Activated CD4-positive, alpha-beta T cell treated with anti-CD3 and anti-CD28 coated beads for 36 hours (primary cell): ENCODE measurements at regions not wholly inside any gene's neighbourhood (a gene's known extent, or its start where the extent isn't known, plus 50 kb on each side); places are given as distances from the start of the nearest gene placed in this dataset.

Experiments used
- ATAC-seq: fragments of 200-7000 bp; cut with Tn5 transposase; one replicate; pipeline ENCODE4 v1.10.0; 2021; ENCODE audit warnings: mild to moderate bottlenecking, moderate library complexity
- CTCF ChIA-PET: fragments of 350-600 bp; sonication (Branson Sonifier 250); formaldehyde crosslinking; loops from one replicate; lab custom pipeline; 2021; ENCODE audit warnings: antibody characterized with exemption; lab: Charles Lee
- POLR2A ChIA-PET: fragments of 350-600 bp; sonication (Branson Sonifier 250); formaldehyde crosslinking; loops from one replicate; lab custom pipeline; 2021; ENCODE audit warnings: antibody characterized with exemption, inconsistent platforms; lab: Charles Lee
- DNase-seq: peaks from one replicate; pipeline ENCODE4 v3.0.0-alpha.2; 2020
- H3K27ac Mint-ChIP-seq: one replicate; pipeline ENCODE4 v1.8.0; 2021; ENCODE audit warnings: mixed read lengths
- H3K27me3 Mint-ChIP-seq: one replicate; pipeline ENCODE4 v1.8.0; 2021; ENCODE audit warnings: mixed read lengths
- H3K36me3 Mint-ChIP-seq: one replicate; pipeline ENCODE4 v1.8.0; 2021; ENCODE audit warnings: low read depth, mixed read lengths
- H3K4me1 Mint-ChIP-seq: one replicate; pipeline ENCODE4 v1.8.0; 2021; ENCODE audit warnings: mixed read lengths
- H3K4me3 Mint-ChIP-seq: one replicate; pipeline ENCODE4 v1.8.0; 2021; ENCODE audit warnings: mild to moderate bottlenecking, moderate library complexity, mixed read lengths
- H3K9me3 Mint-ChIP-seq: one replicate; pipeline ENCODE4 v1.8.0; 2021; ENCODE audit warnings: low read depth, mixed read lengths
- intact Hi-C, 2 experiments: fragments of 100-400 bp; cut with DNase I in 1 of 2; cut with micrococcal nuclease in 1 of 2; formaldehyde crosslinking; loops; one replicate each; pipeline versions ENCODE4 v1.14.2 to v1.15.1; 2022 to 2024; cut with DNase I, micrococcal nuclease

- H3K27me3 Mint-ChIP-seq: peaks cover 9% of the 10 kb centered on the region
- ATAC-seq (no peak), DNase-seq (no peak)
- no peaks in the 10 kb centered on the region for H3K36me3 Mint-ChIP-seq
- no peak overlapping the region for H3K27ac Mint-ChIP-seq
- no peaks in the 10 kb centered on the region for H3K4me1 Mint-ChIP-seq
- POLR2A ChIA-PET: no interaction called here
- intact Hi-C loops: no loop called here
- CTCF ChIA-PET: no interaction called here
- H3K9me3 Mint-ChIP-seq: peaks cover 2% of the 10 kb centered on the region
- no peak overlapping the region for H3K4me3 Mint-ChIP-seq
Observed at GRCh38 chr21:41018431-41018830, 149.5 kb upstream of the BACE2 start.

- CTCF ChIA-PET: no interaction called here
Observed at GRCh38 chr21:41023936-41024335, 144.0 kb upstream of the BACE2 start.

GRCh38 chr21:41024341-41024740 lies 143.6 kb upstream of the BACE2 start:
- intact Hi-C loops: no loop called here
- DNase-seq: no peak
- no peak for ATAC-seq
- POLR2A ChIA-PET: no interaction called here
- Mint-ChIP-seq H3K27ac (no peak overlapping the region), H3K4me1 (no peaks in the 10 kb centered on the region), H3K9me3 (no peaks in the 10 kb centered on the region), H3K4me3 (no peak overlapping the region), H3K36me3 (no peaks in the 10 kb centered on the region), H3K27me3 (peaks cover 8% of the 10 kb centered on the region)
- CTCF ChIA-PET: no interaction called here

More at GRCh38 chr21:41023936-41024335, 144.0 kb upstream of the BACE2 start:
- no peaks in the 10 kb centered on the region for H3K9me3 Mint-ChIP-seq
- intact Hi-C loops: no loop called here
- ATAC-seq: no peak
- H3K4me1 Mint-ChIP-seq: no peaks in the 10 kb centered on the region
- peaks cover 5% of the 10 kb centered on the region for H3K27me3 Mint-ChIP-seq
- no peak for DNase-seq
- H3K36me3 Mint-ChIP-seq: no peaks in the 10 kb centered on the region
- POLR2A ChIA-PET: no interaction called here
- H3K4me3 Mint-ChIP-seq: no peak overlapping the region
- no peak overlapping the region for H3K27ac Mint-ChIP-seq

- ATAC-seq: no peak
- CTCF ChIA-PET: no interaction called here
- peaks cover 8% of the 10 kb centered on the region for H3K27me3 Mint-ChIP-seq
Observed at GRCh38 chr21:41024746-41025254, 143.2 kb upstream of the BACE2 start.

GRCh38 chr21:41029571-41029970 lies 138.4 kb upstream of the BACE2 start:
- Mint-ChIP-seq H3K4me3 (no peak overlapping the region), H3K4me1 (no peaks in the 10 kb centered on the region), H3K27ac (no peak overlapping the region), H3K36me3 (no peaks in the 10 kb centered on the region), H3K27me3 (peaks cover 28% of the 10 kb centered on the region), H3K9me3 (no peaks in the 10 kb centered on the region)
- ATAC-seq: no peak
- ChIA-PET CTCF (no interaction called here), POLR2A (interaction anchor here (0.7 kb wide), 1 partner anchor 8 kb away, joined by 3 read pairs; no protein-coding TSS in a partner anchor)
- intact Hi-C loops: no loop called here
- no peak for DNase-seq

More at GRCh38 chr21:41024746-41025254, 143.2 kb upstream of the BACE2 start:
- no peak overlapping the region for H3K27ac Mint-ChIP-seq
- POLR2A ChIA-PET: no interaction called here
- no peaks in the 10 kb centered on the region for H3K4me1 Mint-ChIP-seq
- H3K4me3 Mint-ChIP-seq: no peak overlapping the region
- intact Hi-C loops: no loop called here
- H3K9me3 Mint-ChIP-seq: no peaks in the 10 kb centered on the region
- no peak for DNase-seq
- H3K36me3 Mint-ChIP-seq: no peaks in the 10 kb centered on the region

GRCh38 chr21:41031701-41032220 lies 136.2 kb upstream of the BACE2 start:
- CTCF ChIA-PET: interaction anchor here (0.7 kb wide), 1 partner anchor 44 kb away, joined by 3 read pairs; no protein-coding TSS in a partner anchor
- POLR2A ChIA-PET: interaction anchor here (0.6 kb wide), 1 partner anchor 1023 kb away, joined by 4 read pairs; no protein-coding TSS in a partner anchor
- Mint-ChIP-seq H3K4me3 (no peak overlapping the region), H3K27me3 (peaks cover 32% of the 10 kb centered on the region), H3K9me3 (no peaks in the 10 kb centered on the region), H3K36me3 (no peaks in the 10 kb centered on the region), H3K4me1 (no peaks in the 10 kb centered on the region), H3K27ac (no peak overlapping the region)
- intact Hi-C loops: no loop called here
- ATAC-seq: no peak
- DNase-seq: no peak

DNA sequence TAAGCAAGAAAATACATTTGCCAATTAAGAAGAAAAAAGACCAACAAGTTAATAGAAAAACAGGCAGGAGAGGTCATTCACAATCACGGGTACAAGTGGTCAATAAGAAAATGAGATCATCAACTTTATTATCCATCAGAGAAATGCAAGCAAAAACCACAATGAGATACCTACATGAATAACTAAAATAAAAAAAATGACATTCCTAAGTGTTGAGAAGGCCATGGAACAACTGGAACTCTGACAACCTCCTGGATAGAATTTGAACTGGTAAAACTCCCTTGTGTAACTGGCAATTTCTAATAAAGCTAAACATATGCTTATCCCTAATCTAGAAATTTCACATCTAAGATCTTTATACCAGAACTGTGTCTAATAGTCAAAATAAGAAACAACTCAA lies 135.4 kb upstream of the BACE2 start:
- Mint-ChIP-seq H3K9me3 (no peaks in the 10 kb centered on the region), H3K27me3 (peaks cover 32% of the 10 kb centered on the region), H3K4me3 (no peak overlapping the region), H3K4me1 (no peaks in the 10 kb centered on the region), H3K36me3 (no peaks in the 10 kb centered on the region), H3K27ac (no peak overlapping the region)
- ChIA-PET POLR2A (no interaction called here), CTCF (interaction anchor here (0.7 kb wide), 1 partner anchor 23 kb away, joined by 4 read pairs; no protein-coding TSS in a partner anchor)
- DNase-seq (no peak), ATAC-seq (no peak)
- intact Hi-C loops: no loop called here

DNA sequence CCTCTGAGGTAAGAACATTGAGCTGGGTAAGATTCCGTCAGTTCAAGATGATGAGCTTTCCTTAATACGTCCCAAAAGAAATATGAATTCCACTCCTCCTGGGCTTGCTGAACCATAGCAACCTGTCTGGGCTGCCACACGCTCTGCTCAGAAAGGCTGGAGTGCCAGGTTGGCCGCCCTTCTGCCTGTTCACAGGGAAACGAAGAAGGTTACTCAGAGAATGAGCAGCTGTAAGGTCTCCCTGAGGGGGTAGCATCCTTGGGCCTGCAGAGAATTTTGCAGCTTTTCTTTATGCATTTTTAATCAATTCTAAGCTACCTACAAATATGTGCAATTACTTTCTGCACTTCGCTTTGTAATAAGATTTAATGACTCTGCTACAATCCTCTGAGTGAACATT lies 130.7 kb upstream of the BACE2 start:
- H3K36me3 Mint-ChIP-seq: no peaks in the 10 kb centered on the region
- no peaks in the 10 kb centered on the region for H3K9me3 Mint-ChIP-seq
- H3K4me1 Mint-ChIP-seq: no peaks in the 10 kb centered on the region
- H3K4me3 Mint-ChIP-seq: no peak overlapping the region
- no peak overlapping the region for H3K27ac Mint-ChIP-seq
- ATAC-seq (no peak), DNase-seq (no peak)
- ChIA-PET POLR2A (no interaction called here), CTCF (interaction anchor here (0.6 kb wide), 1 partner anchor 85 kb away, joined by 3 read pairs; no protein-coding TSS in a partner anchor)
- peaks cover 20% of the 10 kb centered on the region for H3K27me3 Mint-ChIP-seq
- intact Hi-C loops: no loop called here

DNA sequence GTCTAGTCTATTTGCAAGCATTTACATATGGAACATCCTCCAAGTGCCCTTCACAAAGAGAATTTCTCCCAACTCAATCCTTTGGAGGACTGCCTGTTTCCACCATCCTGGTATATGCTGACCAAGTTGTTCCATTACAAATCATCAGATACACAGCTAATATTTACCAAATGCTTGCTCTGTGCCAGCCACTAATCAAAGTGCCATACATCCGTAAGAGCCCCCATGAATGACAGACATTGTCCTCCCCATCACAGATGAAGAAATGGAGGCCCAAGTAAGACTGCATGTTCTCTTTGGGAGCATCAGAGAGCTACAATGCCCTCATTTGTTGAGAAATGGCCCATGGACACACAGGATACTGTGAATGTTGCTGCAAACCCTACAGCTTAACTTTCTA lies 130.0 kb upstream of the BACE2 start:
- Mint-ChIP-seq H3K4me1 (no peaks in the 10 kb centered on the region), H3K4me3 (no peak overlapping the region), H3K36me3 (no peaks in the 10 kb centered on the region), H3K9me3 (no peaks in the 10 kb centered on the region), H3K27ac (no peak overlapping the region), H3K27me3 (peaks cover 16% of the 10 kb centered on the region)
- POLR2A ChIA-PET: no interaction called here
- no peak for DNase-seq
- CTCF ChIA-PET: no interaction called here
- ATAC-seq: no peak
- intact Hi-C loops: no loop called here

GRCh38 chr21:41043014-41043413 lies 124.9 kb upstream of the BACE2 start:
- no peaks in the 10 kb centered on the region for H3K36me3 Mint-ChIP-seq
- H3K27ac Mint-ChIP-seq: no peak overlapping the region
- ChIA-PET CTCF (interaction anchor here (1.1 kb wide), 1 partner anchor 33 kb away, joined by 3 read pairs; no protein-coding TSS in a partner anchor), POLR2A (no interaction called here)
- ATAC-seq (no peak), DNase-seq (no peak)
- H3K27me3 Mint-ChIP-seq: peaks cover 12% of the 10 kb centered on the region
- intact Hi-C loops: no loop called here
- no peaks in the 10 kb centered on the region for H3K4me1 Mint-ChIP-seq
- no peak overlapping the region for H3K4me3 Mint-ChIP-seq
- H3K9me3 Mint-ChIP-seq: no peaks in the 10 kb centered on the region

DNA sequence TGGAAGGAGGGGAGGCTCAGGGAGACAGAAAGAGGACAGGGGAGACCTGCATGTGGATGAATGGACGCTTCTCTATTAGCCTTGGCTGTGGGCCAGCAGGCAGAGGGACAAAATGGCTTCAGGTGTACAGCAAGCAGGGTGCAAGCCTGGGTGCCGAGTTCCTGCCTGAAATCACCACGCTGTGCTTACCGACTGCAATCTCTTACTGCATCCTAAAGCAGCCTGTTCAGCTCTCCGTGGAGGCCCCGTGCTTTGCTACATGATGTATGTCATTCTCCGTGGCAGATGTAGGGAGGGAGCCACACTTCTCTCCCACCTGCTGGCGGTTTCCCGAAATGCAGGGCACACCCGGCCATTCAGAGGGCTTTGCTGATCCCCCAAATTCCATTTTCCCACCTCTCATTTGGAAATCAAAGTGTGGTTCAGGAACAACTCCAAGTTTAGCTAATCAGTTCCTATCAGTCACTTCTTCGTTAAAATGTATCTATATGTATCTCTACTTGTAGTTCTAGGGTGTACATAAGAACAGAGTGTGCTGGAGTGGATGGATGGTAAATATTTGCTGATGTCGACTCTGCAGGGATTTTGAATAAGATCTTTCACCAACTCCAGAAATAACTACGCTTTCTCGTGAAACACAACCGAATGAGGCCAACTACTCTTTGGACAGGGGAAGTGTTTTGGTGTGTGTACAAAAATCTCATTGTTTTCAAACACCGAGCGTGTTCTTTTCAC lies 122.3 kb upstream of the BACE2 start:
- CTCF ChIA-PET: no interaction called here
- H3K36me3 Mint-ChIP-seq: no peaks in the 10 kb centered on the region
- DNase-seq (peak; percentile 14), ATAC-seq (no peak)
- H3K4me1 Mint-ChIP-seq: no peaks in the 10 kb centered on the region
- H3K27ac Mint-ChIP-seq: no peak overlapping the region
- POLR2A ChIA-PET: no interaction called here
- peaks cover 14% of the 10 kb centered on the region for H3K27me3 Mint-ChIP-seq
- no peaks in the 10 kb centered on the region for H3K9me3 Mint-ChIP-seq
- H3K4me3 Mint-ChIP-seq: no peak overlapping the region
- intact Hi-C loops: no loop called here

- Mint-ChIP-seq H3K27ac (no peak overlapping the region), H3K4me3 (no peak overlapping the region), H3K36me3 (no peaks in the 10 kb centered on the region), H3K4me1 (no peaks in the 10 kb centered on the region), H3K27me3 (peaks cover 12% of the 10 kb centered on the region), H3K9me3 (no peaks in the 10 kb centered on the region)
- DNase-seq (no peak), ATAC-seq (no peak)
- ChIA-PET POLR2A (no interaction called here), CTCF (no interaction called here)
- intact Hi-C loops: no loop called here
Observed at GRCh38 chr21:41048145-41048544, 119.8 kb upstream of the BACE2 start.
